SJCRH30 (cell line): ENCODE measurements at regions not wholly inside any gene's neighbourhood (a gene's known extent, or its start where the extent isn't known, plus 50 kb on each side); places are given as distances from the start of the nearest gene placed in this dataset.

ENCODE experiments used
- DNase-seq, 2 experiments: peaks; one replicate each; pipeline ENCODE4 v3.0.0-alpha.2; 2015 to 2020
- H3K27ac ChIP-seq: fragments of 250-450 bp; sonication (Bioruptor Pico); 2 replicates; pipeline ENCODE4 v1.5.1; 2020; ENCODE audit warnings: mild to moderate bottlenecking, moderate library complexity
- H3K27me3 ChIP-seq: fragments of 250-450 bp; sonication (Bioruptor Pico); 2 replicates; pipeline ENCODE4 v1.5.1; 2020; ENCODE audit warnings: mild to moderate bottlenecking, moderate library complexity
- H3K36me3 ChIP-seq: fragments of 250-450 bp; sonication (Bioruptor Pico); 2 replicates; pipeline ENCODE4 v1.5.1; 2020; ENCODE audit warnings: mild to moderate bottlenecking, moderate library complexity
- H3K4me1 ChIP-seq: fragments of 250-450 bp; sonication (Bioruptor Pico); 2 replicates; pipeline ENCODE4 v1.5.1; 2020; ENCODE audit warnings: mild to moderate bottlenecking, moderate library complexity
- H3K4me3 ChIP-seq: fragments of 250-450 bp; sonication (Bioruptor Pico); 2 replicates; pipeline ENCODE4 v1.5.1; 2020; ENCODE audit warnings: mild to moderate bottlenecking, moderate library complexity
- H3K9me3 ChIP-seq: fragments of 250-450 bp; sonication (Bioruptor Pico); replicated peaks from 2 replicates; pipeline ENCODE4 v1.5.1; 2020; ENCODE audit warnings: mild to moderate bottlenecking, moderate library complexity

- H3K27me3 ChIP-seq, result no peaks in the 10 kb centered on the region
- H3K27ac ChIP-seq, result no peak overlapping the region
- no peak overlapping the region for H3K4me3 ChIP-seq
- peaks cover 11% of the 10 kb centered on the region for H3K4me1 ChIP-seq
- H3K36me3 ChIP-seq, result no peaks in the 10 kb centered on the region
- no peak for DNase-seq
- no peaks in the 10 kb centered on the region for H3K9me3 ChIP-seq
Measured at GRCh38 chr9:89764217-89764616, 159.4 kb downstream of the GADD45G start.

DNA sequence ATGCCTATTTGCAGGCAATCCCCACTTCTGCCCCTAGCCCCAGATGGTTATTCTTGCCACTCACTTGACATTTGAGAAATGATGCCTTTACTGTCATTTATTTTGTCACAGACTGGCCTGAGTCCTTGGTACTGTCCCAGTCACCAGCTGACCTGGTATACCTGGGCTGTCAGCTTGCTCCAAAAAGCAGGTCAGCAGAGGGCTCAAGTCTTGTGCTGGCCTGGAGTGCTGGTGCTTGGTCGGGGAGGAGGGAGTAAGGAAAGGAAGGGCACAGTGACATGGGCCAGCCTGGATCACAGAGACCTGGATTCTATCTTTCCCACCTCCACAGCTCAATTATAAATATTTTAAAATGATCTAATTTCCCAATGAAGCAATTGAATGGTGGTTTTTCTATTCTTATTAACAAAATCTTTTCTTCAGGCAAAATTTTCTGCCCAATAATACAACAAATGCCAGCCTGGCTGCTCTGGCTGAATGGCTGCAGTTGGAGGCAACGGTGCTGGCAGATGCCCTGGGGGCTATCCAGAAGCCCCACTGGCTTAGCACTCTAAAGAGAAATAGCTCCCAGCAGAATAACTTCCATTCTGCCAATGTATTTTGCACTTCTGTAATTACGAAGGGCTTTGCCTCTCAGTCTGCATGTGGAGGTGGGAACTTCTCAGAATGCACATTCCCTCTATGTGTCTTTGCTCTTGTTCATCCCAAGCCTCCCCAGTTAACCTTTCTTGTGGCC, 160.6 kb downstream of the GADD45G start:
- no peak overlapping the region for H3K27ac ChIP-seq
- no peak for DNase-seq
- no peak overlapping the region for H3K4me3 ChIP-seq

DNA sequence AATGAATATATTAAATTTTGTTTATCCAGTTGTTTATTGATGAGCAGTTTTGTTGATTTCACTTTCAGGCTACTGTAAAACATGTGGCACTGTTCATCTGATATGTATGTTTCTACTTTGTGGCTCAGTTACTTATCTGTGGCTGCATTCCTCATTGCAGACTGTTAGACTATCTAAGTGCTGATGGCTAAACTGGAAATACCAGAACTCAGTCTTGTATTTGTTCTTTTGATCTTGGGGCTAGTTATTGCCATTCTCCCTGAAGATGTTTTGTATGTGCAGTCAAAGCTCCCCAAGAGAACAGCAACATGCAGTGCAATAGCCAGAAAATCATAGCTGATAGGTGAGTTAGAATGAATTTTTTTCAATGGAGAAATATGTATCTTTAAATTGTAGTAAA, 162.2 kb downstream of the GADD45G start:
- no peaks in the 10 kb centered on the region for H3K4me1 ChIP-seq
- no peak overlapping the region for H3K4me3 ChIP-seq
- H3K27ac ChIP-seq, result no peak overlapping the region
- no peaks in the 10 kb centered on the region for H3K27me3 ChIP-seq
- H3K36me3 ChIP-seq, result no peaks in the 10 kb centered on the region
- no peak for DNase-seq
- no peaks in the 10 kb centered on the region for H3K9me3 ChIP-seq

More for the DNA sequence above, 160.6 kb downstream of the GADD45G start:
- H3K27me3 ChIP-seq, result no peaks in the 10 kb centered on the region
- H3K9me3 ChIP-seq, result no peaks in the 10 kb centered on the region
- no peaks in the 10 kb centered on the region for H3K36me3 ChIP-seq
- H3K4me1 ChIP-seq, result no peaks in the 10 kb centered on the region

DNA sequence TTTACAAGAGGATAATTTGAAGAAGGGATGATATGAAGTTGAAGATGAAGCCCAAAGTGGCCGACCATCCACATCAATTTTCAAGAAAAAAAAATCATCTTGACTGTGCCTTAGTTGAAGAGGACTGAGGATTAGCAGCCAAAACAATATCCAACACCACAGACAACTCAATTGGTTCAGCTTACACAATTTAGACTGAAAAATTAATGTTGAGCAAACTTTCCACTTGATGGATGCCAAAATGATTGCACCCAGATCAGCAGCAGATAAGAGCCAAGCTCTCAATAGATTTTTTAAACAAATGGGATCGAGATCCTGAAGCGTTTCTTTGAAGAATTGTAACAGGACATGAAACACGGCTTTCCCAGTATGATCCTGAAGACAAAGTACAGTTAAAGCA, 163.2 kb downstream of the GADD45G start:
- H3K4me3 ChIP-seq, result no peak overlapping the region
- no peak for DNase-seq
- no peaks in the 10 kb centered on the region for H3K4me1 ChIP-seq
- no peak overlapping the region for H3K27ac ChIP-seq
- no peaks in the 10 kb centered on the region for H3K9me3 ChIP-seq
- H3K27me3 ChIP-seq, result no peaks in the 10 kb centered on the region
- H3K36me3 ChIP-seq, result no peaks in the 10 kb centered on the region

DNA sequence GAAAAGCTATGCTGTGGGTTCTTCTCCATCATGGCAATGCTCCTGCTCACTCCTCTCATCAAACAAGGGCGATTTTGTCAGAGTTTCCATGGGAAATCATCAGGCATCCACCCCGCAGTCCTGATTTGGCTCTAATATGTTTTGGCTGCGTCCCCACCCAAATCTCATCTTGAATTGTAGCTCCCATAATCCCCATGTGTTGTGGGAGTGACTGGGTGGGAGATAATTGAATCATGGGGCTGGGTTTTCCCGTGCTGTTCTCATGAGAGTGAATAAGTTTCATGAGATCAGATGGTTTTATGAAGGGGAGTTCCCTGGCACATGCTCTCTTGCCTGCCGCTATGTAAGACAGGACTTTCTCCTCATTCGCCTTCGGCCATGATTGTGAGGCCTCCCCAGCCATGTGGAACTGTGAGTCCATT, 163.8 kb downstream of the GADD45G start:
- Histone ChIP-seq H3K4me1 (no peaks in the 10 kb centered on the region), H3K27me3 (no peaks in the 10 kb centered on the region), H3K27ac (no peak overlapping the region), H3K4me3 (no peak overlapping the region), H3K36me3 (no peaks in the 10 kb centered on the region), H3K9me3 (no peaks in the 10 kb centered on the region)
- DNase-seq, result no peak

DNA sequence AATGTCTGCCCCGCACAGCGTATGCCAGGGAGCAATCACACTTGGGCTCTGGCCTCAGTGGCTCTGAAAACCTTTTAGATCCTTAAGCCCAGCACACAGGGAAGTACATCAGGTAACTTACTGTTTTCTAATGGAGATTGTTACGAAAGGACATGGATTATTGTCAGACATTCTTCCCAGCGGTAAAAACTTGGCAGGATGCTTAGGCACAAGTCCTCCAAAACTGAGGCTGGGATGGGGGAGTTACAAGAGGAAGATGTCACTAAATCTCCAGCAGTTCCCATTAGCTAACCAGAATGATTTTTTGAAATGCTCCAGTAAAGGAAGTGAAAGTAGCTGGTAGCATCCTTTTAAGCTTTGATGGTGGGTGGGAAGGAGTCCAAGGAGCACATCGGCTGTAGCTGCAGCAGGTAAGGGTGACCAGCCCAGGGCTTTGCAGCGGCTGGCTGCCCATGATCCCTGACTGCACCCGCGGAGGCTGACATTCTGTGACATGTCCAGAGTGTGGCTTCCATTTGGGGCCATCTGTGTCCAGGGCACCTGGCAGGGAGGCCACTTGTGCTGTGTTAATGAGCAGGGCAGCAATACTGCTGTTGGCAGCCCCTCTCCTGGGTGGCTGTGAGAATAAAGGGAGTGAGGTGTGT, 165.8 kb downstream of the GADD45G start:
- DNase-seq, result no peak

GRCh38 chr9:89771205-89771604, 166.4 kb downstream of the GADD45G start:
- Histone ChIP-seq H3K9me3 (no peaks in the 10 kb centered on the region), H3K36me3 (no peaks in the 10 kb centered on the region), H3K4me1 (no peaks in the 10 kb centered on the region), H3K27me3 (no peaks in the 10 kb centered on the region), H3K27ac (no peak overlapping the region), H3K4me3 (no peak overlapping the region)
- DNase-seq, result no peak

More for the DNA sequence above, 165.8 kb downstream of the GADD45G start:
- Histone ChIP-seq H3K27me3 (no peaks in the 10 kb centered on the region), H3K27ac (no peak overlapping the region), H3K4me1 (no peaks in the 10 kb centered on the region), H3K4me3 (no peak overlapping the region), H3K9me3 (no peaks in the 10 kb centered on the region), H3K36me3 (no peaks in the 10 kb centered on the region)

DNA sequence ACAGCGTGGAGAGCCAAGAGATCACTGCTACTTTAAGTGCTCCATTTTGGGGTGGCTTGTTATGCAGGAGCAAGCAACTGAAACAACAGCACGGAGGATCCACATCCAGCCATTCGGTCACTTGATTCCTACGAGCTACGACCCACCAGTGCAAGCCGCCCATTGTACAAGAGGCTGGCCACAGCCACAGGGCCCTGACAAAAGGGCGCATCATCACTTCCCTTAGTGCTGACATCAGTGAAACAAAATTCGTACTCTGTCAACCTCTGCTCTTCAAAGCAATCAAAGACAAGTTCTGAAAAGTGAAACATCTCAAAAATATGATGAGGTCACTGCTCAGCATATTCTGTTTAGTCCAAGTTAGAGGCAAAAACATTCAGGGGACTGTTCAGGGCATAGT, 168.4 kb downstream of the GADD45G start:
- Histone ChIP-seq H3K27me3 (no peaks in the 10 kb centered on the region), H3K4me3 (no peak overlapping the region), H3K9me3 (no peaks in the 10 kb centered on the region), H3K4me1 (no peaks in the 10 kb centered on the region), H3K36me3 (no peaks in the 10 kb centered on the region), H3K27ac (no peak overlapping the region)
- DNase-seq, result no peak

GRCh38 chr9:89774858-89775370, 170.1 kb downstream of the GADD45G start:
- Histone ChIP-seq H3K9me3 (no peaks in the 10 kb centered on the region), H3K4me3 (no peak overlapping the region), H3K4me1 (0 out of 2 replicates have a peak, but pooled peaks cover 2% of the 10 kb centered on the region), H3K27me3 (no peaks in the 10 kb centered on the region), H3K27ac (no peak overlapping the region), H3K36me3 (no peaks in the 10 kb centered on the region)
- no peak for DNase-seq

GRCh38 chr9:89775641-89776040, 170.8 kb downstream of the GADD45G start:
- H3K27me3 ChIP-seq, result no peaks in the 10 kb centered on the region
- H3K27ac ChIP-seq, result no peak overlapping the region
- H3K4me3 ChIP-seq, result no peak overlapping the region
- H3K4me1 ChIP-seq, result 0 out of 2 replicates have a peak, but pooled peaks cover 2% of the 10 kb centered on the region
- DNase-seq, result no peak
- no peaks in the 10 kb centered on the region for H3K9me3 ChIP-seq
- no peaks in the 10 kb centered on the region for H3K36me3 ChIP-seq

DNA sequence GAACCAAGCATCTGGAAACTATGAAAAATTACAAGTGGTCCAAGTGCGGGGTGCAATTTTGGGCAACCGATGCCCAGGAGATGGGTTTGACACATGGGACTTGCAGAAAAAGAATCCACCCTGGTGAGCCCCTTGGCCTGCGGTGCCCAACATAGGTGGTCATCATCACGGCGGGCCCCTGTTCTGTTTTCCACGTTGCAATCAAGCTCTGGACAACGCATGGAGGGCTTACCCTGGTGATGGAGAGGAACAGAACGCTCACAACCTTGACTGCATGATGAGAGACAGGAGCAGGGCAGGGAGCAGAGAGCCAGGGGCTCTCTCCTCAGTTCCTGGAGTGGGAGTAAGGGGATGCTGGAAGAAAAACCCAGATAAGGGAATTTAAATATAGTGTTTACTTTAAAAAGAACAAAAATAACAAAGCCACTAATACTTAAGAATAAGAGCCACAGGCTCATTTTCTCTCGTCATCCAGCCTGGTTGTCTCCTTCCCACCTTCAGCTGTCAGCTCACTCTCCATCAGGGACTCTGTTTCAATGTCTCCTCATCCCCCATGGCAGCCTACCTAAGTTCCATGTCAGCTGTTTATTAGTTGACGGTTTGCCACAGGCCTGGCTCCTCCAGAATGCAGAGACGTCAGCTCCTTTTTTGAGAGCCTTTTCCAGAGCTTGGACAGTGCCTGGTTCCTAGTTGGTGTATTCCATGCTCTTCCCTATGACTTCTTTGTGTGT, 172.1 kb downstream of the GADD45G start:
- no peak for DNase-seq
- H3K4me3 ChIP-seq, result no peak overlapping the region
- no peaks in the 10 kb centered on the region for H3K9me3 ChIP-seq
- 0 out of 2 replicates have a peak, but pooled peaks cover 2% of the 10 kb centered on the region for H3K4me1 ChIP-seq
- H3K27ac ChIP-seq, result no peak overlapping the region
- H3K36me3 ChIP-seq, result no peaks in the 10 kb centered on the region
- no peaks in the 10 kb centered on the region for H3K27me3 ChIP-seq

GRCh38 chr9:89777544-89777943, 172.7 kb downstream of the GADD45G start:
- Histone ChIP-seq H3K36me3 (no peaks in the 10 kb centered on the region), H3K27ac (no peak overlapping the region), H3K27me3 (no peaks in the 10 kb centered on the region), H3K4me3 (no peak overlapping the region), H3K4me1 (0 out of 2 replicates have a peak, but pooled peaks cover 2% of the 10 kb centered on the region), H3K9me3 (no peaks in the 10 kb centered on the region)
- DNase-seq, result no peak

GRCh38 chr9:89778100-89779090, 173.6 kb downstream of the GADD45G start:
- no peaks in the 10 kb centered on the region for H3K36me3 ChIP-seq
- H3K27ac ChIP-seq, result no peak overlapping the region

More at GRCh38 chr9:89778100-89779090, 173.6 kb downstream of the GADD45G start:
- no peaks in the 10 kb centered on the region for H3K27me3 ChIP-seq
- 0 out of 2 replicates have a peak, but pooled peaks cover 2% of the 10 kb centered on the region for H3K4me1 ChIP-seq
- DNase-seq, result no peak
- H3K9me3 ChIP-seq, result no peaks in the 10 kb centered on the region
- H3K4me3 ChIP-seq, result no peak overlapping the region
